HG03432 (cell line): ENCODE measurements at regions not wholly inside any gene's neighbourhood (a gene's known extent, or its start where the extent isn't known, plus 50 kb on each side); places are given as distances from the start of the nearest gene placed in this dataset.
A peak's percentile ranks its signal among the peaks of the same experiment; 100 is the strongest.
"Not testable (repeated sequence)": the region's sequence is repeated elsewhere in the genome, so short reads cannot be mapped to it uniquely, and the experiment has no call there.

ENCODE experiments used
- ATAC-seq: cut with Tn5 transposase; IDR thresholded peaks from one replicate; pipeline ENCODE4 v1.9.1; 2021; ENCODE audit warnings: mild to moderate bottlenecking, moderate library complexity; ENCODE audit not compliant: unreplicated experiment

DNA sequence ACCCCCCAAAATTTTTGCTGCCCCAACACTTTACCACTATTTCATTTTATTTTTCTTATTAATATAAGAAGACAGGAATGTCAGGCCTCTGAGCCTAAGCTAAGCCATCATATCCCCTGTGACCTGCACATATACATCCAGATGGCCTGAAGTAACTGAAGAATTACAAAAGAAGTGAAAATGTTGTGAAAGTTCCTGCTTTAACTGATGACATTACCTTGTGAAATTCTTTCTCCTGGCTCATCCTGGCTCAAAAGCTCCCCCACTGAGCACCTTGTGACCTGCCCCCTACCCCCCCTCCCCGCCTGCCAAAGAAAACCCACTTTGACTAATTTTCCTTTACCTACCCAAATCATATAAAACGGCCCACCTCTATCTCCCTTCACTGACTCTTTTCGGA is 200.3 kb upstream of the FKBP1C start:
- not testable (repeated sequence) for ATAC-seq

DNA sequence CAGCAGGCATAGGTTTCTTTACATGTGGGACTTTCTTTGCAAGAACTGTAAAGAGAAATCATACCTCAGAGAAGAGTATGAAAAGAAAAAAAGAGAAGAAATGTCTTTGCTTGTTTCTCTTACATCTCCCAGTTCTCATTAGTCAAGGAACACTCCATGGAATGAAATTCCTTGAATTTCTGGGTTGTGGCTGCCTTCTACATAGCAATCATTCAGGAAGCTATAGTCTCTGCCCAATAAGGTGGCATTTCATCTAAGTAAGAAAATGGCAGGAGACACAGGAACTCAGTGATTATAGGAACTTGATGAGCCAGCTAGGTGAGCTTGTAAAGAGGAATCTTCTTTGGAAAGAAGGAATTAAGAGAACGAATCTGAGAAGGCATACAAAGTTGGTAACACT is 197.0 kb upstream of the FKBP1C start:
- ATAC-seq: no peak

DNA sequence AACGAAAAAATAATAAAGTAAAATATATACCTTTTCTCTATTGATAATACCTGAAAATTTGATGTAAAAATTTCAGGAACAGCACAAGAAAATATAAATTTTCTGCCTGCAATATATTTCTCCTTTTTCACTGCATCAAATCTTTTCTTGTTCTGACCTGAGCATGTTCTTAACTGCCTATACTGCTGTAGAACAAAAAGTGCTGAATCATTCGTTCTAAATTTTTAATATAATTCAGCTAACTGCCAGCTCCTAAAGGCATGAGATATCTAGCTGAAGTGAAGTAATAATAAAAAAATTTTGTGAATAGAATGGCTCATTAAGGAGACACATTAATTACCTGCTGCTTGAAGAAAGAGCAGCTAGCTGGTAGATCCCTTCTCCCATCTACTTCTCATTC is 188.6 kb upstream of the FKBP1C start:
- ATAC-seq: no peak

DNA sequence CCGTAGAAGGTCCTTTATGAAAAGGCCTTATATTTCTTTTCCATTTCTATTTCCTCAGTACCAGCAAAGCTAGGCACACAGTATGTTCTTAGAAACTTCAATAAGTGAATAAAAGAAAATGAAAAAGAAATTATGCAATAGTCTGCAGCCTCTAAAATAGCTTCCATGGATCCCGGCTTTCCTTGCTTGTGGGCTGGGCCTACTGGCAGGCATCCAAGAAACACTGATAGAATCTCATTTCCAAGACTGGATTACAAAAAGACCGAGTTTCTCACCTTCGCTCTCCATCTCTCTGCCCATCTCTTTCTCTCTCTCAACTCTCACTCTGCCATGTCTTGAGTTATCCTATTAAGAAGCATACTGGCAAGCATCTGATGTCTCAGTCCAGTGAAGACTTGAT is 187.5 kb upstream of the FKBP1C start:
- no peak for ATAC-seq

DNA sequence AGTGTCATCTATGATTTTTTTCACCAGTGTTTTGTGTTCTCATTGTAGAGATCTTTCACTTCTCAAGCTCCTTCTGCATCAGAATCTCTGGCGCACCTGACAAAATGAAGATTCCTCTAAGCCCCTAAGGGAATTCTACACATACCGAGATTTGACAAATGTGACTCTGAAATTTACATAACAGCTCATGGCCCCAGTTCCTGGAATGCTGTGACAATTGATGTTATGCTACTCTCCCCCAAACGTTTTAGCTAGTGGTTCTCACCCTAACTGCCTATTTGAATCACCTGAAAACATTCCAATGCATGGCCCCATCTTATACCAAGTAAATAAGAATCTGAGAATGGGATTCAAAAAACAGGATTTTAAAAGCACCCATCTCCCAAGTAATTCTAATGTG is 162.1 kb upstream of the FKBP1C start:
- ATAC-seq: no peak

DNA sequence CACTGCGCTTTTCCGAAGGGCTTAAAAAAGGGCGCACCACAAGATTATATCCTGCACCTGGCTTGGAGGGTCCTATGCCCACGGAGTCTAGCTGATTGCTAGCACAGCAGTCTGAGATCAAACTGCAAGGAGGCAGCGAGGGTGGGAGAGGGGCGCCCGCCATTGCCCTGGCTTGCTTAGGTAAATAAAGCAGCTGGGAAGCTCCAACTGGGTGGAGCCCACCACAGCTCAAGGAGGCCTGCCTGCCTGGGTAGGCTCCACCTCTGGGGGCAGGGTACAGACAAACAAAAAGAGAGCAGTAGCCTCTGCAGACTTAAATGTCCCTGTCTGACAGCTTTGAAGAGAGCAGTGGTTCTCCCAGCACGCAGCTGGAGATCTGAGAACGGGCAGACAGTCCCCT is 158.1 kb upstream of the FKBP1C start:
- ATAC-seq: not testable (repeated sequence)

DNA sequence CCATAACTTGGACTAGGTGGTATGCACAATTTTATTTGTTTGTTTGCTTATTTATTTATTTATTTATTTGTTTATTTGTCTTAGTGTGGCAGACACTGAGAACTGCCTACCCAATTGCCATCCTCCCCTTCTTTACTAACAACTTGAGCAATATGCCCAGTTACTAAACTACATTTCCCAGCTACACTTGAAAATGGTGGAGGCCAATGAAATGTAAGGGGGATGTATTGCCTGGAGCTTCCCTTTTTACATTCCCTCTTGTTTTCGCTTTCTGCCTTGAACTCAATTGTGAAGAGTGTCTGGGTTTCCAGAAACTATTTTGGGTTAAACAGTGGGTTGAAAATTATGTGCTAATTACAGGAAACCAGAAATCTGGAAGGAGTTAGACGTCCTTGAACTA is 152.7 kb upstream of the FKBP1C start:
- no peak for ATAC-seq

DNA sequence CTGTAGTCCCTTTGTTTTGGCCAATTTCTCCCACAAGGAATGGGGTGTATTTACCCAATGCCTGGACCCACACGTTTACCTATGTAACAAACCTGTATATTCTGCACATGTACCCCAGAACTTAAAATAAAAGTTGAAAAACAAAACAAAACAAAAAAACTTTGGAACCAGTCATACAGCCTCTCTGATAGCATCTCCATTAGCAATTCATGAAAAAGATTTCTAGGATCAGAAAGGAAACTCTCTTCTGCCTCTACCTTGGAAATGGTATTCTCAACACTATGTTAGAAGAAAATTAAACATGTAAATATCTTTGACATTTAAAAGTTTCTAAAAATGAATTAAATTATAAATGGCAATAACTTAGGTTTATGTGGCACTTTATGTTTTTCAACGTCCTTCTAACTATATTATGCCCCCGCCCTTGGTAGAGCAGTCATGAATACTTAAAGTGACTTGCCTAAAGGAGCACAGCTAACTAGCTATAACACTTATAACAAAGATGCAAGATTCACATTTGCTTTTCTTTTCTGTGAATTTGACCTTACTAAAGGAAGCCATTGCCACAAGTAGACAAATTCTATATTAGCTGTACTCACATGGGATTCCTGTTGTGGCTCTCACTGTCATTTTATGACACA is 147.5 kb upstream of the FKBP1C start:
- no peak for ATAC-seq

DNA sequence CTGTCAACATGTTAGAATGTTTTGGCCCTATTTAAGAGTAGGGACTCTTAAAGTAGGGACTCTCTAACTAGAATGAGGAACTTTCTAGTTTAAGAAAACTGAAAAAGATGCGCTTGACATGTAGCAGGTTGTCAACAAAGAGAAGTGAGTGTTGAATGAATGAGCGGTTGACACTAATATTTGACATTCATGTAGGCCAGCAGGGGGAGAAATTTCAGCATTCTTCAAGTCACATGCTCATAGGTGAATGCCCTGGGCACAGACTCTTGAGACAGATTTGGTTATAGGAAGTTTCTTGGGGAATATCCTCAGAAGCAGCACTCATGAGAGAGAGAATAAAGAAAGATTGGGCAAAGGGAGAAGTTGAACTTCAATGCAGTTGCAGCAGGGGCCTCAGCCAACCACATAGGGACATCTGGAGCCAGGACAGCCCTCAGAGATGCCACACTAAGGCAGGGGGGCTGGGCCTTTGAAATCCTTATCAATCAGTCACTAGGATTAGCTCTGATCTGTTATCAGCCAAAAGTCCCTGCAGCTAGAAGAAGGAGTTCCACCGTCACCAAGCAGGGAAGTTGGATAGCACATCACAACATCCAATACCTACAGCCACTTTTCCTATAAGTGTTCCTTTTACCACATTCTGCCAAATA is 145.1 kb upstream of the FKBP1C start:
- peak; percentile 95 for ATAC-seq

DNA sequence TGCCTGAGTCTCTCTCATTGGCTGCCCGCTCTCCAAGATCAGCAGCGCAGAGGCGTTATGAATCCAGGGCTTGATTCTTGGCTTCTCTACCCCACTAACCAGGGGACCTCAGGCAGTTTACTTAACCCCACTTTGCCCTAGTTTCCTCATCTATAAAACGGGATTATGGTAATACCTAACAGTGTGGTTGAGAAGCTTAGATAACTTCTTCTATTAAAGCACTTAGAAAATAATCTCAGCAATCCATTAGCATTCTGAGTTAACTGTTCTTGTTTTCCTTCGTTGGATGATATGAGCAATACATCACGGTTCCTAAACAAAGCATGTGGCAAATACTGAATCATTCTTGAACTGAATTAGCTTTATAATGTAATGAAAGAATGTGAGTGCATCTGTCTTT is 116.3 kb upstream of the FKBP1C start:
- no peak for ATAC-seq

DNA sequence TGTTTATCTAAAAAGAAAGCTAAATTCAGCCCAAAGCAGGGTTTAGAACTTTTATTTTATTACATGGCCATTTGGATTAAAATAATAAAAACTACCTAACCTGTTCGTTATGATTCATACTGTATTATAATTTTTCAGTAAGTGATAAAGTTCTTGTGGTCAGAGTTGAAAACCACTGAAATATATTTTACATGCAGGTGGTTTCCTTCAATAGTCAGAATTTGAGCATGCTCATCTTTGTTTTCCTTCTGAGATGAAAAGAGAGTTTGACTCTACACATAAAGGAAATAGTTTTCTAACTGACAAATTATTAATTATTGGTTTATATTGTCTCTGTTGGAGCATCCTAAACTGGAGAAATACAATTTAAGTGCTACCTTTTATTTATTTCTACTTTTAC is 114.0 kb upstream of the FKBP1C start:
- peak; percentile 72 for ATAC-seq

DNA sequence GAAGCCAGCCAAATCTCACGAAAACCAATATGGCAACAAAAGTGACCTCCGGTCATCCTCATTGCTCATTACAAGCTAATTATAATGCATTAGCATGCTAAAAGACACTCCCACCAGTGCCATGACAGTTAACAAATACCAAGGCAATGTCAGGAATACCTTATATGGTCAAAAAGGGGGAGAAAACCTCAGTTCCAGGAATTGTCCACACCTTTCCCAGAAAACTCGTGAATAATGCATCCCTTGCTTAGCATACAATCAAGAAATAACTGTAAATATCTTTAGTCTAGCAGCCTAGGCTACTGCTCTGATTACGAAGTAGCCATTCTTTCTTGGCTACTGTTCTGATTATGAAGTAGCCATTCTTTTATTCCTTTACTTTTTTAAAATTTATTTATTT is 112.5 kb upstream of the FKBP1C start:
- no peak for ATAC-seq

DNA sequence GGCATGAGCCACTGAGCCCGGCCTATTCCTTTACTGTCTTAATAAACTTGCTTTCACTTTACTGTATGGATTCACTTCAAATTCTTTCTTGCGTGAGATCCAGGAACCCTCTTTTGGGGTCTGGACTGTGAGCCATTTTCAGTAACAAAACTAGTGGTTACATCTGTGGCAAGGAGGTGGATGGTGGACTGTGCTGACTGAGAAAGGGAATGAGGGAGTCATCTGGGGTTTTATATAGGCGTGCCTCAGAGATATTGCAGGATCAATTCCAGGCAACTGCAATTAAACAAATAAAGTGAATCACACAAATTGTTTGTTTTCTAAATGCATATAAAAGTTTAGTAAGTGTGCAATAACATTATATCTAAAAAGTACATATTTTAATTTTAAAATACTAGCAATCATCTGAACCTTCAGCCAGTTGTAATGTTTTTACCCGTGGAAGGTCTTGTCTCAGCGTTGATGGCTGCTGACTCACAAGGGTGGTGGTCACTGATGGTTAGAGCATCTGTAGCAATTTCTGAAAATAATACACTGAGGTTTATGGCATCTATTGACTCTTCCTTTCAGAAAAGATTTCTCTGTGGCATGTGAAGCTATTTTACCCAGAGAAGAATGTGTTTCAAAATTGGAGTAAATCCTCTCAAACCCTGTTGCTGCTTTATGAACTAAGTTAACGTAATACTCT is 111.4 kb upstream of the FKBP1C start:
- ATAC-seq: no peak

DNA sequence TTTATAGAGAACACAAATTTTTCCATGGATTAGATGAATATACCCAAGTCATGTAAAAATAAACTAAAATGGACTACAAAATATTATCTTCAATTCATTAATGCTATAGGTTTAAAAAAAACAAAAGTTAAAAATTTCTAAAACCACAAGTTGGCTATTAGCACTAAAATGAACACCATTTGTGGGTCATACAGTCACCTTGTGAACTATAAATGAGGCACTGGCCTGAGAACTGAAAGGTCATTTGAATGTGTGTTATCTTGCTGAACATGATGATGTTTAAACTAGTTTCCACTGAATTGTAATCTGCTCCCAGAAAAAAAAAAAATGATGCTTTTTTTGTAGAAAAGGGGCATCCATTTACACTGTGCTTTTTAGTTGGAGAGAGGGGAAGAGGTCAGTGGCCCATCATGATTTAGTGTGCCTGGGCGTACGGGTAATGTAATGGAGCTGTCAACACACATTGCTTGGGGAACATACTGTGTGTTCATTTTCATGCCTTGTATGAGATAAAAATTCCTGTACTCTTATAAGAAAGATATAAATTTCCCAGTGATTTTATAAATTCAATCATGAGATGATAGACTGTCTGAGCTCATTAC is 96.6 kb upstream of the FKBP1C start:
- peak; percentile 83 for ATAC-seq

DNA sequence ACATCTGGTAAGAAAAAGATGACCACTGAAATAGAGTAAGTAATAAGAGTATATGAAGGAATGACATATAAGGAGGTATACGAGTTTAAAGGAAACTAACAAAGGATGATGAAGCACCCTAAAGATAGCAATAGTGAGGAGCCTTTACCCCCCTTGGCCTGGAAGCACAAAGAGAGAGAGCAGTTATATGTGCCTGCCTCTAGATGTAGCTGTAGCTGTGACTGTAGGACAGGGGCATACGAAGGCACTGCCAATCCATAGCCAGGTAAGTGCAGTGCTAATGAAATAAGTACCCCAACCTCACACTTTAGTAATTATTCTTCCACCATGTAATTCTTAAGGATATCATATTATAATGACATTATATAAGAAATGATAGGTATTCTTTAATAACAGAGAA is 90.1 kb upstream of the FKBP1C start:
- ATAC-seq: no peak

DNA sequence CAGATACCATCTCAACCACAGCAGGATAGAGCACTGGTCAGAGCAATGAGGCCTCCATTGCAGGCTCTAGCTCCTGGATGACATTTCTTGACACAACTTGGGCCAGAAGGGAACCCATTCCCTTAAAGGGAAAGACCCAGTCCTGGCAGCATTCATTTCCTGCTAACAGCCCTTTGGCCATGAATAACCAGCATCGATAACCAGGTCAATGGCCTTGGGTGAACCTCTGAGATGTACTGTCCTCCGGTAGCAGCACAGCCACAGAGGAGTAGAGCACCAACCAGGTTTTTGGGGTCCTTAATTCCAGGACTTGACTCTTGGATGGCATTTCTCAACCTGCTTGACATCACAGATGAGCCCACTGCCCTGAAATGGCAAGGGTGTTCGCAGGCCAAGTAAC is 71.2 kb upstream of the FKBP1C start:
- ATAC-seq: no peak

DNA sequence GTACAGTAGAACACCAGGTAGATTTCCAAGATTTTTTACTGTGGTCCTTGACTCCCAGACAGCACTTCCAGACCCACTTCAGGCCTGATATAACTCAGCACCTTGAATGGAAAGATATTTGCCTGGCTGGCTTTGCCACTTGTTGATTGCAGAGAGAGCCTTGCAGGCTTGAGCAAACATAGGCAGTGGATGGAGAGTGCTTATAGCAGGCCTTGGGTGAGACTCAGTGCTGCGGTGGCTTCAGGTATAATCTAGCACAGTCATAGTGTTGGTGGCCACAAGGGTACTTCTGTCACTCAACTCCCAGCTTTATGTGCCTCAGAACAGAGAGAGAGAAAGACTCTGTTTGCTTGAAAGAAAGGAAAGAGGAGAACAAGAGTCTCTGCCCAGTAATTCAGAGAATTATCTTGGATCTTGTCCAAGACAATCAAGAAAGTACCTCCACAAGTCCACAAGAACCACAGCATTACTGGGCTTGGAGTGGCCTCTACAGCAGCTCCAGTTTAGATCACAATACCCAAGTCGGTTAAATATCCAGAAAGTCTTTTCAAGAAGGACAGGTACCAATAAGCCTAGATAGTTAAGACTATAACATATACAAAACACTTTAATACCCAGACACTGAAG is 70.5 kb upstream of the FKBP1C start:
- no peak for ATAC-seq

DNA sequence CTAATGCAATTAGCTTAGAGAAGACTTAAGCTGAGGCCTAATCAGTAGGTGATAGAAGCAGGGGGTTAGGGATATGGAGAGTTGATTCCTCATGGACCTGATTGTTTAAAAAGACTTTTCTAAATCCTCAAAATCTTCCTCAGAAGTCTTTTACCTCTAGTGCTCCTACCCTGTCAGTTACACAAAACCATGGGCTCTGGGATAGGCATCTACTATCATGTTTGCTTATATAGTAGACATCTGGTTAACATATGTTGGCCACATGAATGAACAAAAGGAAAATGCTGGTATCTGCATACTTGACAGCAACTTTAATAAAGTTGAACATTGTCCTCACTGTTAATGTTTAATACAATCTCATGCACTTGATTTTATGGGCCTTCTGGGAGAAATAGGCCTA is 61.5 kb upstream of the FKBP1C start:
- ATAC-seq: no peak

DNA sequence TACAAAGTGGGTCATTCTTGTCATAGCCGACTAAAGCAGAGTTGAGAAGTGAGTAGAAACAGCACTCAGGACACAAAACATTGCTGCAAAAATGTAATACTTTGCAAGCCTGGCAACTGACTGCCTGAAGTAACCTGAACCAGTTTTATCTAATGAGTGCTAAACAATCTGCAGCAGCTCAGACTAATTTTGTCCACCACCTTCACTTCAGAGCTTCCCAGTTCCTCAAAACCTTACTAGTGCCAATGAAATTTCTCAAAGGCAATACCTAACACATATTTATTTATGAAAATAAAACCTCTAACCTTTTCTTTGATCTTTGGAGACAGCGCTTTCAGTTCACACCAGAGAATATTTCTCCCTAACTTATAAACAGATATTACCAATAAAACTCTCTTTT is 56.7 kb upstream of the FKBP1C start:
- ATAC-seq: no peak
